Natural killer cell treated with Interleukin-12 subunit alpha and Interleukin-12 subunit beta and Interleukin-15 and Interleukin-18, amount 100 ng/mL, for 72 hours (primary cell): ENCODE measurements at regions not wholly inside any gene's neighbourhood (a gene's known extent, or its start where the extent isn't known, plus 50 kb on each side); places are given as distances from the start of the nearest gene placed in this dataset.
"Not testable (repeated sequence)": the region's sequence is repeated elsewhere in the genome, so short reads cannot be mapped to it uniquely, and the experiment has no call there.

Experiments
- ATAC-seq, 2 donors: fragments of 150-1000 bp; cut with Tn5 transposase in 1 of 2; sonication (Bioruptor Pico), chemical (Tn5 transposase) in 1 of 2; 2 replicates each; pipeline ENCODE4 v1.10.0; 2021
- DNase-seq: peaks from one replicate; pipeline ENCODE4 v3.0.0; 2022; ENCODE audit warnings: low spot score
- H3K27ac Mint-ChIP-seq, 2 donors: 1 replicate in 1 of 2; 2 replicates in 1 of 2; pipeline ENCODE4 v1.8.0; 2022; ENCODE audit warnings: mixed read lengths in 2 of 2, mild to moderate bottlenecking in 1 of 2, moderate library complexity in 1 of 2
- H3K27me3 Mint-ChIP-seq, 2 donors: 1 replicate in 1 of 2; 2 replicates in 1 of 2; pipeline ENCODE4 v1.8.0; 2022; ENCODE audit warnings: mixed read lengths in 2 of 2
- H3K36me3 Mint-ChIP-seq: one replicate; pipeline ENCODE4 v1.8.0; 2022; ENCODE audit warnings: mixed read lengths
- H3K4me1 Mint-ChIP-seq, 2 donors: 1 replicate in 1 of 2; 2 replicates in 1 of 2; pipeline ENCODE4 v1.8.0; 2022; ENCODE audit warnings: low read depth in 2 of 2, mixed read lengths in 2 of 2, mild to moderate bottlenecking in 1 of 2
- H3K4me3 Mint-ChIP-seq: one replicate; pipeline ENCODE4 v1.8.0; 2022; ENCODE audit warnings: mixed read lengths
- H3K9me3 Mint-ChIP-seq: 2 replicates; pipeline ENCODE4 v1.8.0; 2022; ENCODE audit warnings: mixed read lengths

DNA sequence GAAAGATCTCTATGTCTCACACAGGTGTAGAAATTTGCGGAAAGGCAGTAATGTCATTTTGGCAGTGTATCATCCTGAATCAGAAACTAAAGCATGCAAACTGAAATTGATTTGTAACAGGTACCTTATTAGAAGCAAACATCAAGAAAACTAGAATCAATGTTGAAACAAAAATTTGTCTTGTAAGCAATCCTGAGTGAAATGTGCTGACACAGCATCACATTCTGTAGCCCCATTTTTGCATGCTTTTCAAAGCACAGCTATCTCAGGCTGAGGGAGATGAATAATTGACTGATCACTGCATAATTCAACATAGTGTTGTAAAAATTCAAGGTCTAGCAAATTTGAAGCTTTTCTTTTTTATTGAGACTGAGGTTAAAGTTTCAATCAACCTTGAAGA lies 539.7 kb downstream of the DACH1 start:
- ATAC-seq (no peak), DNase-seq (no peak)
- Mint-ChIP-seq H3K4me3 (no peak overlapping the region), H3K4me1 (no peaks in the 10 kb centered on the region), H3K36me3 (no peaks in the 10 kb centered on the region), H3K9me3 (no peaks in the 10 kb centered on the region), H3K27me3 (no peaks in the 10 kb centered on the region), H3K27ac (no peak overlapping the region)

DNA sequence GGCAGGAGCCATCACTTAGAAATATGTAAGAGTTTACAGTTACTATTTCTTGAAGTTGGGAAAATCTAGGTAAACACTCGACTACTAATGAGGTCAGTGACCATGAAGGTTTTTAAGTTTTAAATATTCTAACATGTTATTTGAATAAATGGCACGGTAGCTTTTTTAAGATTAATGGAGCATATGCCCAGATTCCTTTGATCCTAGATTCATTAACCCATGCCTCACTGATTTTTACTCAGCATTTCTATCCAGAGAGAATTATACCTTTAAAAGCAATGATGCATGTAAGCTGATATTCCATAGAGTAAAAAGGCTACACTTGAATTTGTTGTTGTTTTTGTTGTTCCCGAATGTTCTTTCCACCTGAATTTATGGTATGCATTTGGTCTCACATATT lies 541.4 kb downstream of the DACH1 start:
- no peak overlapping the region for H3K4me3 Mint-ChIP-seq
- H3K27ac Mint-ChIP-seq: no peak overlapping the region
- no peaks in the 10 kb centered on the region for H3K27me3 Mint-ChIP-seq
- H3K4me1 Mint-ChIP-seq: no peaks in the 10 kb centered on the region
- H3K9me3 Mint-ChIP-seq: peaks cover 4% of the 10 kb centered on the region
- DNase-seq: no peak
- no peak for ATAC-seq
- no peaks in the 10 kb centered on the region for H3K36me3 Mint-ChIP-seq

DNA sequence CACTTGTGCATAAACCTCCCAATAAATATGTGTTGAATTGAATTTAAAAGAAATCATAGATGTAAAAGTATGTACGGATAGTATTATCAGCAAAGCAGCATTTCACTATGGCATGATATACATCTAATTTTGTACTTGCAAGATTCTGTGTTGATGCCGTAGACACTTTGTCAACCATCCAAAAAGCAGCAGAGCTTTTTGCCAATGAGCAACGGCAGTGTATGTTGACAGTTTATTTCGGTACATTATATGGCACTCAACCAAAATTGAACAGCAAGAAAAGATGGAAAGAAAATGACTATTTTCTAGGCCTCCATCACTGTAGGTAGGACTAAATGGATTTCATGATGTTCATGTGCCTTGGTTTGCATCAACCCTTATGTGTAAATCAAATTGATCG lies 543.7 kb downstream of the DACH1 start:
- no peak for DNase-seq
- Mint-ChIP-seq H3K27me3 (no peaks in the 10 kb centered on the region), H3K27ac (no peak overlapping the region), H3K4me1 (no peaks in the 10 kb centered on the region), H3K9me3 (peaks cover 6% of the 10 kb centered on the region), H3K36me3 (no peaks in the 10 kb centered on the region), H3K4me3 (no peak overlapping the region)
- no peak for ATAC-seq

DNA sequence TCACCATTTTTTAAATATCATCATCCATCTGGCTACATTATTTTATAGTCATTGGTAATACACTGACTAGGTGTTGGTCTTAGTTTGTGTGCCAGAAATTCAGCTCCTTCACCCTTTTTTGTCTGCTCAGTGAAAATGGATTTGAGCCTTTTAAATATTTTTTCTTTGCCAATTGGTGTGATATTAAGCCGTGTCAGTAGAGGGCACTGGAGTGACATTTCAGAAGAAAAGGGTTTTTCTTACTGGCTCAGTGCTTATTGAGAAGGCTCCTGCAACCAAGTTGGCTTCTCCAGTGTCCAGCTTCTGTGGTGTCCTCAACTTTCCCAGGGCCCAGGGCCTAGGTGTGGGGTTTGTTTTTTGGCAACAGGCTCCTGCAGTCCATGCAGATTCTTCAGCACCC lies 546.6 kb downstream of the DACH1 start:
- Mint-ChIP-seq H3K36me3 (no peaks in the 10 kb centered on the region), H3K27me3 (no peaks in the 10 kb centered on the region), H3K4me1 (no peaks in the 10 kb centered on the region), H3K4me3 (no peak overlapping the region), H3K27ac (no peak overlapping the region), H3K9me3 (peaks cover 6% of the 10 kb centered on the region)
- DNase-seq: no peak
- ATAC-seq: no peak

DNA sequence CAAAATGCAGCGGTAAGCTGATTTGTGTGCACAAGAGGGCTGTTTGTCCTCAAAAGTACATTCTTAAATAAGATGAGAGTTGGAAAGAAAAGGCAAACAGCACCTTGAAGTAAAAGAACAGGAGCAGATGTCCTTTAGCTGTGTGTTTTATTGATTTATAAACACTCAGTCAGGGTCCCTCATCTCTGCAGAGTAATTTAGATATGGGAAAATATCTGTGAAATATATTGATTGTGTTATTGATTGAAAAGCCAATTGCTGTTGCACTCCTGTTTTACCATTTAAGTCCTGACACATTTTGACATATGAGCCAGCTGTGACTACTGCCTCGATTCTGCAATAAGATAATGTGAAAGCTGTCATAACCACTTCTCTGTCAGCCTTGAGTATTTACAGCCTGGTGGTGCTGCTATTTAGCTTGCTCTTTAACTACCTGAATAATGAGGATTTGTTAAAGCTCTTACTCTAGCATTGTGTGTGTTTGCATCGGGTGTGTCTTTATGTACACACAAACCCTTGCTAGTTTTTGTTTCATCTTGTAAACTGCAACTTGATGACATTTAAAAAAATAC lies 550.1 kb downstream of the DACH1 start:
- no peaks in the 10 kb centered on the region for H3K27me3 Mint-ChIP-seq
- peaks cover 6% of the 10 kb centered on the region for H3K9me3 Mint-ChIP-seq

DNA sequence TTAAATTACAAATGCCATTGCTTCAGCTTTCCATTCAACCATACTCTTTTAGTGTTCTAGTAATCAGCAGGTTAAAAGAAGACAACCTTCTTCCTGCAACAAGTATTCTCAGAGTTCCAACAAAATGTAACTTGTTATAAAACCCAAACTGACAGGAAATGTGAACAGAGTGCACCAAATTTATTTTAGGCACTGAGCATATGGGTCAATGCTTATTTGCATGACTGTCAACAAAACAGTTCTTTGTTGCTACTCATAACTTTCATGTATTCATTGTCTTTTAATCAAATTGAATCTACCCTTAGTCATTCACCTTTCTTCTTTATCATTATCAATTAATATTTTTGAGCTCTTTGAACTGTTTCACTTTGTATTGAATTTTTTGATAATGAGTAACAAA lies 554.1 kb downstream of the DACH1 start:
- ATAC-seq (no peak), DNase-seq (no peak)
- Mint-ChIP-seq H3K36me3 (no peaks in the 10 kb centered on the region), H3K4me3 (no peak overlapping the region), H3K9me3 (no peaks in the 10 kb centered on the region), H3K27ac (no peak overlapping the region), H3K27me3 (no peaks in the 10 kb centered on the region), H3K4me1 (no peaks in the 10 kb centered on the region)

More for the DNA sequence above, 550.1 kb downstream of the DACH1 start:
- Mint-ChIP-seq H3K36me3 (no peaks in the 10 kb centered on the region), H3K4me1 (no peaks in the 10 kb centered on the region), H3K4me3 (no peak overlapping the region), H3K27ac (no peak overlapping the region)
- DNase-seq: no peak
- no peak for ATAC-seq

DNA sequence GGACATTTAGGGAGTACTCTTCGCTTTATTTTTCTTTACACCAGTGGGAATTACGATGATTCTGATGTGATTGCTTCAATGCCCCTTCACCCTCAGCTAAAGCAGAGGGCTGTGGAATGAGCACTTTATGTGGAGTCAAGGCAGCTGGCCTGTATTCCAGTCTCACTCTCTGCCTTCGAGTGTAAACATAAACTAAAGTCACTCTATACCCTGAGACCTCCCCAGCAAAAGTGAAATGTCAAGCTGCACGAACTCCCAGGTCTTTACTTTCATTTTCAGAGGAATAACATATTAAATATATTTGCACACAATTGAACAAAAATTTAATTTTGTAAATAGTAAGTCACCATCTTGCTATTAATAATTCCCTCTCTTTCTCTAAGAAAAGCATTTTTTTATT lies 557.1 kb downstream of the DACH1 start:
- no peak for DNase-seq
- Mint-ChIP-seq H3K27me3 (no peaks in the 10 kb centered on the region), H3K27ac (no peak overlapping the region), H3K36me3 (no peaks in the 10 kb centered on the region), H3K9me3 (no peaks in the 10 kb centered on the region), H3K4me1 (no peaks in the 10 kb centered on the region), H3K4me3 (no peak overlapping the region)
- ATAC-seq: no peak

DNA sequence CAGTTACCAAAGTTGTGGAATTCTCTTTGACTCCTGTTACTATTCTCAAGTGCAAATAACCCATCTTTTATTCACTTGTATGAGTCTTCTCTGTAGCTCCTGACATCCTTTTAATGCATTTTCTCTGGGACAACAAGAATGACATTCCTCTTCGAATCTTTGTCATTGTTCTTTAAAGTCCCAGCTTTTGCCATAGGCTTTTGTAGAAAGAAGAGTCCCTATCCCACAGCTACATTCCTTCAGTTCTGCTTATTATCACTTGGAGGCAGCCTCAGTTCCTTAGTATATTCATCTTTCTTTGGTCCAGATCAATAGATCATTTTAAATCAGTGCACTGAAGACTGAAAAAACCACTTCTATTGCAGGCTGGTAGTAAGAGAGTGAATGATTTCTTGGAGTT lies 560.2 kb downstream of the DACH1 start:
- Mint-ChIP-seq H3K9me3 (no peaks in the 10 kb centered on the region), H3K27me3 (no peaks in the 10 kb centered on the region), H3K4me1 (no peaks in the 10 kb centered on the region), H3K27ac (no peak overlapping the region), H3K36me3 (no peaks in the 10 kb centered on the region), H3K4me3 (no peak overlapping the region)
- ATAC-seq (no peak), DNase-seq (no peak)

DNA sequence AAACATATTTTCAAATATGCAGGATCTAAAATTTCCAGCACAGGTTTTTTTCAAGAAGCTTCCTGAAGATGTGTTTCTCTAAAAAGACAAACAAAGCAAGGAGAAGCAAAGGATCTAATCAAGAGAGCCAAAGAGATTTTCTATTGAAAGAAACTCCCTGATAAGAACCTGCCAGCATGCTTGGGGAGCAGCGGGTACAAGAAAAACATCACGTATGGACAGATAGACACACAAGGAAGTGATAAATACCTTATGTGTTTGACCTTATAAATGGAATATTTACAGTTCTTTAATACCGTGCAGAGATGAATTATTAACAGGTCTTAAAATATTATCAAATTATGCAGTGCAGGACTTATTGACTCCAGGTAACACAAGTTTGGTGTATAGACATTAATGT lies 562.1 kb downstream of the DACH1 start:
- no peak overlapping the region for H3K27ac Mint-ChIP-seq
- ATAC-seq: no peak
- no peaks in the 10 kb centered on the region for H3K27me3 Mint-ChIP-seq
- no peaks in the 10 kb centered on the region for H3K4me1 Mint-ChIP-seq
- no peak overlapping the region for H3K4me3 Mint-ChIP-seq
- no peak for DNase-seq
- no peaks in the 10 kb centered on the region for H3K36me3 Mint-ChIP-seq
- H3K9me3 Mint-ChIP-seq: no peaks in the 10 kb centered on the region

DNA sequence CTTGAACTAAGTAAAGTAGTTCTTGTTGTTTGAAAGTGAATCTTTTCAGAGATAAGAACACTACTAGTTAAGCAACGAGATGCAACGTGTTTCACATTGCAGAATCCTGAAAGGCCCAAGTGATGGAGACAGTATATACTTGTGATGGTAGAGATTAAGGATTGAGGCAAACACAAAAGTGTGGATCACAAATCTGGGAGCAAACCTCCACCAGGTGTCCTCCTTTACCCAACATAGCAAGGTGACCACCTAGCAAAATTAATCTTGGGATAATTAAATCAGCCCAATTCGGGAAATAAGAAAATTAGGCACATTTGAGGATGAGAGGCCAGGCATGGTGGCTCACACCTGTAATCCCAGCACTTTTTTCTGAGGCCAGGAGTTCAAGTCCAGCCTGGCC lies 563.9 kb downstream of the DACH1 start:
- Mint-ChIP-seq H3K27ac (no peak overlapping the region), H3K9me3 (no peaks in the 10 kb centered on the region), H3K36me3 (no peaks in the 10 kb centered on the region), H3K4me1 (no peaks in the 10 kb centered on the region), H3K27me3 (no peaks in the 10 kb centered on the region), H3K4me3 (no peak overlapping the region)
- DNase-seq: no peak
- no peak for ATAC-seq

DNA sequence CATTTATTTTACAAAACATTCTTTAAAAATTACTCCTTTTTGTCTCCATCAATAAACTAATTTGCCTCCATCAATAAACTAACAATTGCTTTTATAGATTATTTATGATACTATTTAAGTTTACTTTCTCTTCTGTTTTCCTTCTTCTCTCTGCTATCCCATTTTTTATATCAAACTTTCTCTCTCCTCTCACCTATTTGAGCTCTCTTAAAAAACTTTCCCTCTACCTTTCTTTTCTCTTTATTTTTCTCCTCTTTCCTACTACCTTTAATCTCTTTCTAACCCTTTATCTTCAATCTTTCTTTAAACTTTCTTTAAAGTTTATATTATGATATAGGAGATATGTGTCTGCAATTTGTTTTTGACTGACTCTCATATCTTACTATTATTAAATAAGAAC lies 566.4 kb downstream of the DACH1 start:
- H3K27ac Mint-ChIP-seq: no peak overlapping the region
- no peaks in the 10 kb centered on the region for H3K4me1 Mint-ChIP-seq
- no peak for DNase-seq
- ATAC-seq: no peak
- no peaks in the 10 kb centered on the region for H3K9me3 Mint-ChIP-seq
- no peak overlapping the region for H3K4me3 Mint-ChIP-seq
- no peaks in the 10 kb centered on the region for H3K36me3 Mint-ChIP-seq
- no peaks in the 10 kb centered on the region for H3K27me3 Mint-ChIP-seq

DNA sequence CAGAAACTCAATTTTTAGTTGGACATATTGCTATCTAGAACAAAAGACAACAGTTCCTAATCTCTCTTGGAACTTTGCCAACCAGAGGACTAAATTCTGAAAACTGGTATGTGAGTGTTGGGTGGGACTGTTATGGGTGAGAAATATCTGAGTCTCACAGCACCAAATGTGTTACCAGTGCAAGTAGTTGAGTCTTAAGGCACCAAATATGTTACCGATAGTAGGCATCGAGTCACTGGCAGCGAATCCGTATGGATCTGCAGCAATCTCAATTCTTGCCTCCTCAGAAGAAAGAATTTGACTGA lies 575.2 kb downstream of the DACH1 start:
- Mint-ChIP-seq H3K27me3 (peaks cover 0 to 9% of the 10 kb centered on the region in 2 donors), H3K9me3 (no peaks in the 10 kb centered on the region), H3K4me1 (peaks cover 10 to 13% of the 10 kb centered on the region in 2 donors), H3K27ac (peak overlapping the region; percentile 83 to 94), H3K4me3 (peak overlapping the region; percentile 74), H3K36me3 (peaks cover 5% of the 10 kb centered on the region)
- no peak for ATAC-seq
- DNase-seq: no peak

DNA sequence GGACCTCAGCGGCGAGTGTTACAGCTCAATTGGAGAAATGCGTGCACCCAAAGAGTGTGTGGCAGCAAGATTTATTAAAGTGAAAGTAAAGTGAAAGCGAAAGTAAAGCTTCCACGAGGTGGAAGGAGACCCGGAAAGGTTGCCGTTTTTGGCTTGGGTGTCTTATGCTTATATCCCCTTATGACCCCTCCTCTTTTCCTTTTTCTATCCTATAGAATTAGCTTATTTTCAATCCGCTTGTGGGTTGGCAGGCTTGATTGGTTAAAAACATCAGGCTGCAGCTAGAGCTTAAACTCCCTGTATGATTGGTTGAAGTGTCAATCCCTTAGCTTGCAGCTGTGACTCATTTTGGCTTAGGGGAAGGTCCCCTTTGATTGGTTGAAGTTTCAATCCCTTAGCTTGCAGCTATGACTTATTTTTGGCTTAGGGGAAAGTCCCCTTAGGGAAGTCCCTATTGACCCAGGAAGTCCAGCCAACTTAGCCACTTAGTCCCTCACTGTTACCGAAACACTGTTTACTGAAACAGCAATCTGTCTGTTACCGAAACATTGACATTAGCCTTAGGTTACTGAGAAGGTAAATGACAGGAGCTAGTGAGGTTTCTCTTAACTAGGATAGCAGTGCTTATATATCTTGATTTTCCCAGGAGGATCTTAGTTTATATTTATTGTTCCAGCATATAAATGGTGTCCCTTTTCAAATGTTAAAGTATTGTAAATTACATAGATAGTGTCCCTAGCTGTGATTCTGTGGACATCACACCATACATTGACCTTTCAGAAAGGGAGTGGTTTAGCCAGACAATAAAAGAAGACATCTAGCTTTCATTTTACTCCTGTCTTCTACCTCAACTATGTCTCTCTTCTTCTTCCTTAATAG lies 575.8 kb downstream of the DACH1 start:
- H3K27ac Mint-ChIP-seq: peak overlapping the region; percentile 83 to 94
- DNase-seq (peak; percentile 82), ATAC-seq (peak; percentile 79 to 83)
- no peaks in the 10 kb centered on the region for H3K9me3 Mint-ChIP-seq
- H3K36me3 Mint-ChIP-seq: peaks cover 5% of the 10 kb centered on the region
- H3K27me3 Mint-ChIP-seq: peaks cover 2 to 9% of the 10 kb centered on the region in 2 donors
- peaks cover 10 to 16% of the 10 kb centered on the region in 2 donors for H3K4me1 Mint-ChIP-seq
- H3K4me3 Mint-ChIP-seq: peak overlapping the region; percentile 74

DNA sequence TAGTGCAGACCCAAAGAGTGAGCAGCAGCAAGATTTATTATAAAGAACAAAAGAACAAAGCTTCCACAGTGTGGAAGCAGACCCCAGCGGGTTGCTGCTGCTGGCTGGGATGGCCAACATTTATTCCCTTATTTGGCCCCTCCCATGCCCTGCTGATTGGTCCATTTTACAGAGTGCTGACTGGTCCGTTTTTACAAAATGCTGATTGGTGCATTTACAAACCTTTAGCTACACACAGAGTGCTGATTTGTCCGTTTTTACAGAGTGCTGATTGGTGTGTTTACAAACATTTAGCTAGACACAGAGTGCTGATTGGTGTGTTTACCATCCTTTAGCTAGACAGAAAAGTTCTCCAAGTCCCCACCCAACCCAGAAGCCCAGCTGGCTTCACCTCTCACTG lies 577.0 kb downstream of the DACH1 start:
- not testable (repeated sequence) for ATAC-seq, H3K27ac Mint-ChIP-seq, H3K9me3 Mint-ChIP-seq, H3K4me3 Mint-ChIP-seq, H3K36me3 Mint-ChIP-seq, H3K27me3 Mint-ChIP-seq, DNase-seq
- peaks cover 10 to 16% of the 10 kb centered on the region in 2 donors for H3K4me1 Mint-ChIP-seq

DNA sequence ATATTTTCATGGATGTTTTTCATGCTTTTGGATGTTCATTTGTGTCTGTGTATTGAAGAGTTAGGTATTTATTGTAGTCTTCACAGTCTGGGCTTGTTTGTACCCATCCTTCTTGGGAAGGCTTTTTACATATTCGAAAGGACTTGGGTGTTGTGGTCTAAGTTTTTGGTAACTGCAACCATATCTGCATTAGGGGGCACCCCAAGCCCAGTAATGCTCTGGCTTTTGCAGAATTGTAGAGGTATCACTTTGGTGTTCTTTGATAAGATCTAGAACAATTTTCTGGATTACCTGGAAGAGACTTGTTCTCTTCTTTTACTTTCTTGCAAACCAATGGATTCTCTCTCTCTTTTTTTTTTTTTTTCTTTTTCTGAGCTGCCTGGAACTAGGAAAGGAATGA lies 581.3 kb downstream of the DACH1 start:
- Mint-ChIP-seq H3K4me3 (no peak overlapping the region), H3K9me3 (no peaks in the 10 kb centered on the region), H3K27ac (no peak overlapping the region), H3K27me3 (peaks cover 4 to 16% of the 10 kb centered on the region in 2 donors), H3K36me3 (peaks cover 5% of the 10 kb centered on the region), H3K4me1 (peaks cover 0 to 3% of the 10 kb centered on the region in 2 donors)
- no peak for ATAC-seq
- DNase-seq: no peak
